K562 (cell line): ENCODE measurements at regions not wholly inside any gene's neighbourhood (a gene's known extent, or its start where the extent isn't known, plus 50 kb on each side); places are given as distances from the start of the nearest gene placed in this dataset.

ENCODE experiments used
- ATAC-seq: fragments of 200-7000 bp; cut with Tn5 transposase; 3 replicates; pipeline ENCODE4 v1.9.1; 2020; ENCODE audit warnings: moderate library complexity
- BruUV-seq: library from RNA; stranded (reverse); fragments of 400-500 nt; replicated peaks from 2 replicates; lab custom pipeline; 2021; lab: Mats Ljungman, UMichigan
- CTCF ChIA-PET: fragments of 300-600 bp; formaldehyde crosslinking; extraction: SDS; loops from one replicate; lab custom pipeline; 2021; ENCODE audit warnings: low intra/inter-chr PET ratio; lab: Yijun Ruan, JAX
- POLR2A ChIA-PET: fragments of 300-600, 350-650 bp; sonication (Branson Sonifier 250); formaldehyde crosslinking; extraction: SDS; loops from one replicate; lab custom pipeline; 2021; ENCODE audit warnings: antibody characterized with exemption, inconsistent platforms; lab: Yijun Ruan, JAX
- DNase-seq, 4 experiments: peaks; one replicate each; pipeline versions ENCODE4 v3.0.0 to v3.0.0-alpha.2; 2011 to 2018; ENCODE audit warnings: low spot score in 3 of 4, mixed read lengths in 3 of 4; ENCODE audit errors: extremely low read depth in 1 of 4
- FAIRE-seq: peaks from 2 replicates; lab custom pipeline; 2011; peaks lifted over from hg19 to GRCh38; lab: Jason Lieb, UNC
- H2AFZ ChIP-seq: 2 replicates; pipeline ENCODE4 v1.6.0; 2011; ENCODE audit warnings: low read depth, low read length, control low read depth, inconsistent platforms
- H3K27ac ChIP-seq: fragments of 200-600 bp; 3 replicates; pipeline ENCODE4 v1.8.0; 2011; ENCODE audit warnings: low read depth, mild to moderate bottlenecking, control low read depth, inconsistent platforms, low read length, moderate library complexity, mixed read lengths; ENCODE audit errors: extremely low read depth
- H3K27me3 ChIP-seq, 2 experiments: fragments of 300-600 bp in 1 of 2; 2 replicates in 1 of 2; 3 replicates in 1 of 2; pipeline versions ENCODE4 v1.6.0 to v1.8.0; 2011; ENCODE audit warnings: inconsistent platforms in 2 of 2, low read length in 2 of 2, mild to moderate bottlenecking in 1 of 2, mixed read lengths in 1 of 2, moderate library complexity in 1 of 2; ENCODE audit not compliant: control insufficient read depth in 2 of 2, insufficient read depth in 2 of 2
- H3K36me3 ChIP-seq: fragments of 300-600 bp; 3 replicates; pipeline ENCODE4 v1.8.0; 2011; ENCODE audit warnings: mild to moderate bottlenecking, low read length, inconsistent platforms; ENCODE audit not compliant: control insufficient read depth, insufficient read depth
- H3K4me1 ChIP-seq, 2 experiments: fragments of 200-600 bp in 1 of 2; replicated peaks in 1 of 2; 2 replicates in 1 of 2; 3 replicates in 1 of 2; pipeline versions ENCODE4 v1.5.1 to v1.8.0; 2011; ENCODE audit warnings: inconsistent platforms in 2 of 2, low read length in 2 of 2, mild to moderate bottlenecking in 1 of 2, mixed read lengths in 1 of 2, moderate library complexity in 1 of 2; ENCODE audit not compliant: control insufficient read depth in 2 of 2, insufficient read depth in 2 of 2
- H3K4me2 ChIP-seq: 2 replicates; pipeline ENCODE4 v1.6.1; 2011; ENCODE audit warnings: low read length, control low read depth, inconsistent platforms, mixed read lengths; ENCODE audit not compliant: insufficient read depth
- H3K4me3 ChIP-seq: fragments of 200-600 bp; sonication (generic), shearing (Covaris generic); 2 replicates; pipeline ENCODE4 v1.5.1; 2016; ENCODE audit warnings: control low read depth, inconsistent platforms
- H3K79me2 ChIP-seq: fragments of 200-600 bp; 3 replicates; pipeline ENCODE4 v1.8.0; 2011; ENCODE audit warnings: low read length, inconsistent platforms; ENCODE audit not compliant: control insufficient read depth, insufficient read depth
- H3K9ac ChIP-seq, 2 experiments: 2 replicates each; pipeline versions ENCODE4 v1.6.0 to v1.6.1; 2011; ENCODE audit warnings: low read depth in 2 of 2, low read length in 2 of 2, control low read depth in 1 of 2, inconsistent platforms in 1 of 2, mild to moderate bottlenecking in 1 of 2, mixed read lengths in 1 of 2; ENCODE audit not compliant: insufficient read depth in 1 of 2
- H3K9me1 ChIP-seq: one replicate; pipeline ENCODE4 v1.6.0; 2011; ENCODE audit warnings: inconsistent platforms, mild to moderate bottlenecking, low read length, moderate library complexity; ENCODE audit not compliant: control insufficient read depth, insufficient read depth
- H3K9me3 ChIP-seq: replicated peaks from 2 replicates; pipeline ENCODE4 v1.5.1; 2011; ENCODE audit warnings: low read depth, low read length, inconsistent platforms; ENCODE audit not compliant: control insufficient read depth, insufficient read depth
- H4K20me1 ChIP-seq: replicated peaks from 2 replicates; pipeline ENCODE4 v1.6.1; 2011; ENCODE audit warnings: low read length, inconsistent platforms, mixed read lengths; ENCODE audit not compliant: control insufficient read depth, insufficient read depth
- FOXA1 ChIP-seq: fragments of 450-650 bp; IDR thresholded peaks from 2 replicates; pipeline ENCODE4 v1.6.1; 2016; ENCODE audit warnings: mild to moderate bottlenecking, borderline replicate concordance
- HMG20A ChIP-seq: fragments of 450-650 bp; formaldehyde crosslinking; conservative IDR thresholded peaks from 2 replicates; pipeline ENCODE4 v1.4.0; 2020; ENCODE audit warnings: mild to moderate bottlenecking, mixed read lengths
- MIER1 ChIP-seq: fragments of 450-650 bp; IDR thresholded peaks from 2 replicates; pipeline ENCODE4 v1.6.1; 2016; ENCODE audit warnings: antibody characterized with exemption, mild to moderate bottlenecking, low read depth
- NFIC ChIP-seq: fragments of 450-650 bp; IDR thresholded peaks from 2 replicates; pipeline ENCODE4 v1.6.1; 2017; ENCODE audit warnings: mild to moderate bottlenecking, inconsistent platforms
- POU5F1 ChIP-seq: fragments of 150-350 bp; IDR thresholded peaks from 2 replicates; pipeline ENCODE4 v1.6.1; 2014; ENCODE audit warnings: borderline replicate concordance, low read length, low read depth, mild to moderate bottlenecking; ENCODE audit not compliant: partially characterized antibody
- ZNF444 ChIP-seq: fragments of 250-450 bp; sonication (Bioruptor Pico); IDR thresholded peaks from 2 replicates; pipeline ENCODE4 v1.4.0; 2020; ENCODE audit warnings: mild to moderate bottlenecking, moderate library complexity
- WGBS: fragments of 100-300 bp; shearing (Covaris generic); methylation state at CpG from one replicate; pipeline ENCODE4 v1.1.6; 2016; ENCODE audit warnings: low coverage, mixed read lengths; ENCODE audit not compliant: insufficient coverage; ENCODE audit errors: missing lambda C conversion rate; 5-methylcytosine and 5-hydroxymethylcytosine counted together
- in situ Hi-C: fragments of 300-500 bp; cut with MboI; formaldehyde crosslinking; loops from 4 replicates; pipeline ENCODE4 v1.15.0; 2018; ENCODE audit warnings: inconsistent platforms, mixed read lengths
- intact Hi-C: fragments of 100-400 bp; cut with micrococcal nuclease; formaldehyde crosslinking; loops from 2 replicates; pipeline ENCODE4 v1.14.2; 2022

- POLR2A ChIA-PET, result interaction anchor here (0.7 kb wide), 1 partner anchor 290 kb away, joined by 3 read pairs; no protein-coding TSS in a partner anchor
- DNase-seq (no peak), ATAC-seq (no peak), FAIRE-seq (no peak)
- H3K27ac ChIP-seq, result no peak overlapping the region
- BruUV-seq, result no TSS peak
- no peaks in the 10 kb centered on the region for H3K9me3 ChIP-seq
- no peak overlapping the region for H2AFZ ChIP-seq
- H3K27me3 ChIP-seq, result peaks cover 0 to 4% of the 10 kb centered on the region in 2 experiments; a peak in 2 of 5 replicates
- no peaks in the 10 kb centered on the region for H3K4me1 ChIP-seq
- CTCF ChIA-PET, result no interaction called here
- H3K36me3 ChIP-seq, result no peaks in the 10 kb centered on the region
- no peak for TF ChIP-seq MIER1
- no peak for TF ChIP-seq ZNF444
- TF ChIP-seq FOXA1, result no peak
- TF ChIP-seq POU5F1, result no peak
- in situ Hi-C loops (no loop called here), intact Hi-C loops (no loop called here)
- H3K9me1 ChIP-seq, result no peaks in the 10 kb centered on the region
- no peaks in the 10 kb centered on the region; the same call in 1 of the 2 replicates for H4K20me1 ChIP-seq
- WGBS, result 0% methylated on average over 9 of the region's 9 CpGs
- no peaks in the 10 kb centered on the region for H3K79me2 ChIP-seq
- H3K9ac ChIP-seq, result no peak overlapping the region
- H3K4me2 ChIP-seq, result no peak overlapping the region
- H3K4me3 ChIP-seq, result no peak overlapping the region
Measured at GRCh38 chr6:19895866-19896692, 58.9 kb downstream of the ID4 start.

GRCh38 chr6:19896693-19897010 lies 59.5 kb downstream of the ID4 start:
- no peak overlapping the region for H2AFZ ChIP-seq
- no peaks in the 10 kb centered on the region for H3K36me3 ChIP-seq
- no TSS peak for BruUV-seq
- H3K9ac ChIP-seq, result no peak overlapping the region
- no peak overlapping the region for H3K4me2 ChIP-seq
- FAIRE-seq, result no peak
- CTCF ChIA-PET, result no interaction called here
- 3% methylated on average over 2 of the region's 2 CpGs for WGBS
- no peaks in the 10 kb centered on the region for H3K9me3 ChIP-seq
- no peak for DNase-seq
- in situ Hi-C loops, result no loop called here
- no peaks in the 10 kb centered on the region; the same call in 1 of the 2 replicates for H4K20me1 ChIP-seq
- TF ChIP-seq NFIC (peak; percentile 9; the same call in 1 of the 2 replicates), HMG20A (CRISPR knock-in tag) (no peak)
- no peak overlapping the region for H3K27ac ChIP-seq
- H3K4me1 ChIP-seq, result no peaks in the 10 kb centered on the region
- no peaks in the 10 kb centered on the region for H3K9me1 ChIP-seq
- ATAC-seq, result no peak
- H3K4me3 ChIP-seq, result no peak overlapping the region
- intact Hi-C loops, result no loop called here
- POLR2A ChIA-PET, result interaction anchor here (0.7 kb wide), 1 partner anchor 291 kb away, joined by 3 read pairs; no protein-coding TSS in a partner anchor
- H3K27me3 ChIP-seq, result peaks cover 0 to 4% of the 10 kb centered on the region in 2 experiments; a peak in 1 of 5 replicates
- H3K79me2 ChIP-seq, result no peaks in the 10 kb centered on the region
